CD4-positive, alpha-beta T cell treated with Interleukin-17A for 1 hour (primary cell): ENCODE measurements at regions not wholly inside any gene's neighbourhood (a gene's known extent, or its start where the extent isn't known, plus 50 kb on each side); places are given as distances from the start of the nearest gene placed in this dataset.
A peak's percentile ranks its signal among the peaks of the same experiment; 100 is the strongest.
"Not testable (repeated sequence)": the region's sequence is repeated elsewhere in the genome, so short reads cannot be mapped to it uniquely, and the experiment has no call there.

ENCODE experiments used
- DNase-seq: peaks from one replicate; pipeline ENCODE4 v3.0.0-alpha.2; 2020

GRCh38 chr3:187795207-187795960, 50.1 kb upstream of the BCL6 start:
- DNase-seq = no peak

- no peak for DNase-seq
Measured at GRCh38 chr3:187798126-187798525, 52.9 kb upstream of the BCL6 start.

- peak; percentile 61 for DNase-seq
Measured at GRCh38 chr3:187798531-187799530, 53.6 kb upstream of the BCL6 start.

DNA sequence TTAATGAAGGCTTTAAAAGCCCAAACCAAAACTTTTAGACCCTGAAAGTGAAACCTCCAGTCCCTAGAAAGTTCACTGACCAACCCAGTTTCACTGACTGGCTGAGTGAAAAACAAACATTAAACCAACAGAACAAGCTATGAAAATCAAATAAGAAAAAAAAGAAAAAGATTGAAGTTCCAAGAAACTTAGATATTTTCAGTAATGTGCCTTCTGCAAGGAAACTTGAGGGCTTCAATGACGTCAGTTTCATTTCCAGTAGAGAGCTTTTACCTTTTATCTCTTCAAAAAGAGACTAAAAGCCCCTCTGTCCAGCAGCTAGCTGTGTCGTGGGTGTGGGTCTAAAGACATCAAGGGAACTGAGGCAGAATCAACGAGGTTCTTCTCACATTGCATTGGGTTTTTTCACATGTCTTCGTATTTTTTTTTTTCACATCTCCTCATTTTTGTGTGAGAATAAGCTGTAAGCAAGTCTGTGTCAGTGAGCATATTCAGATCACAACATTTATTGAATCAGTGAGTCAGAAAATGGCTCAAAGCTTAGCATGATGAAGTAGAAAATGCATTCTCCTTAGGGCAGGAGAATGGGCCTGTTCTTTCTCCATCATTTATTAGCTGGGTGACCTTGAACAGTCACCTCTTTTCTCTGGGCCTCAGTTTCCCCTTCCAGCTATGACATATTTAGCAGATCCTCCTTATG, 54.8 kb upstream of the BCL6 start:
- peak; percentile 14 for DNase-seq

GRCh38 chr3:187801152-187801551, 55.9 kb upstream of the BCL6 start:
- DNase-seq = no peak

DNA sequence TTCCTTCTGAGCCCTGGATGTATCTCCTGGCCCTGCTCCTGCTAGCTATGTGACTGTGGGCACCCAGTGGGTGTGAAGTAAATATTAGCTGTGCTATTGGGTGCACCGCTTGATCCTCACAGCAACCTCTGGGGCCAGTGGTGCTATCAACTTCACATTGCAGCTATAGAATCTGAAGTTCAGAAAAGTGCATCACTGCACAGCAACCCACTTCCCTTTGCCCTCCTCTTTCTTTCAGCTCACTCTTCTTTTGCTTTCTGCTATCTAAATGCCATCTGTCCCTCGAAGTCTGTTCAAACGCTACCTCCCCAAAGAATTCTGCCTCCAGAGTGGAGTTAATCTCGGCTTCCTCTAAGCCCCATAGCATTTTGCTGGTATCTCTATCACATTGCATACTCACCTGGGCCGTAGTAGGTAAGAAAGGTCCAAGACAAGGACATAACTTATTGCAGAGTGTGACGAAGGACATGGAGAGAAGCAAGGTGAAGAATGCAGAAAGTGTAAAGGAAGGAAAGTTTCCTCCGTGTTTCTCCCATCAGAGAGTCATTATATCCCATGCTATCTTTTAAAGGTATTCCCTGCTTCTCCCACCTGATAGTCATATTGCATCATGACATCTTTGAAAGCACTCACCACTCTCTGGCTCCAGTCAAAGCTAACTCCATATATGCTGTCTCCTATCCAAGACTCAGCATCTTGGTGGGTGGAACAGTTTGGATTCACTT, 57.1 kb upstream of the BCL6 start:
- DNase-seq = no peak

DNA sequence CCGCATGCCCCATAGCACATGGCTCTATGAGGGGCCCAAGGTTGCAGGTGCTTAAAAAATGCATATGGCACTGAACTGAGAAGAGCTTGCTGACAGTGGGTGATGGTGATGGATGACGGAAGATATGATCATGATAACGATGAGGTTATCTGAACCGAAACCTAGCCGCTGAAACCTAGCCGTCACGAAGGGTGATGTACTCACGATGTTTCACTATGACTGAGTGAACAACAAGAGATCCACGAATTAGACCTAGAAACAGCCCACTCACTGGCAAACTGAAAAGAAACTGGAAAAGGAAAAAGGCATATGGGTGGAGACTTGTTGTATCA, 57.6 kb upstream of the BCL6 start:
- peak; percentile 54 for DNase-seq

- DNase-seq = no peak
Measured at GRCh38 chr3:187804120-187804744, 59.0 kb upstream of the BCL6 start.

GRCh38 chr3:187804745-187805121, 59.5 kb upstream of the BCL6 start:
- no peak for DNase-seq

- DNase-seq = no peak
Measured at GRCh38 chr3:187805774-187806173, 60.5 kb upstream of the BCL6 start.

DNA sequence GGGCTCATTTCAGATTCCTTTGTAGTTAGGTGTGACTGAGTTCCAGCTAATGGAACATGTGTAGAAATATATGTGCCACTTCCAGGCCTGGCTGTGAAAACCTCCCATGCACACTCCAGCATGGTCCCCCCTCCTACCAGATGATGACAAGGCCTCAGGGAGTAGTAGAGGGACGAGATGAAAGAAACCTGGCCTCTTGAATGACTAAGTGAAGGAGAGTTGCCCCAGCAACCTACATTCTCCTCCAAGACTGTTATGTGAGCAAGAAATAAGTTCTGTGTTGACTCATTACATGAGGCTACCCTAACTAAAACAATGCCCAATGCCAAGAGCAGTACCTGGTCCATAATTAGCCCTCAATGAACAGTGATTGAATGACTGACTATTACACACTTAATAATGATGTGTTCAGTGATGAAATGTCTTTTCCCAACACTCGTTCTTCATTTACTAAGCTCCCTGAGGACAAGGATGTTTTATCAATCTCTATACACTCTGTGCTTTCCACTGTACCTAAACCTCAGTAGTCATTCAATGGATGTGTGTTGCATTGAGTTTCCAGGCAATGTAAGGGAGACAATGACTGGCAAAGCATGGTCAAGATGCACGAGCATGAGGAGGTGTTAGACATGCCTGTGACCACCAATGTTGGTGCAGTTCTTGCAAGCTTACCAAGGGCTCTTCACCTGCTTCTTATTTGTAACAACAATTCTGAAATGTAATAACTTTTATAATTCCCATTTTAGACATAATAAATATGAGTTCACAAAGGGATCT, 62.0 kb upstream of the BCL6 start:
- no peak for DNase-seq

- no peak for DNase-seq
Measured at GRCh38 chr3:187808527-187808895, 63.2 kb upstream of the BCL6 start.

GRCh38 chr3:187809612-187809991, 64.3 kb upstream of the BCL6 start:
- no peak for DNase-seq

GRCh38 chr3:187810021-187810446, 64.8 kb upstream of the BCL6 start:
- no peak for DNase-seq

GRCh38 chr3:187811585-187812250, 66.5 kb upstream of the BCL6 start:
- no peak for DNase-seq

GRCh38 chr3:187812496-187812895, 67.2 kb upstream of the BCL6 start:
- no peak for DNase-seq

DNA sequence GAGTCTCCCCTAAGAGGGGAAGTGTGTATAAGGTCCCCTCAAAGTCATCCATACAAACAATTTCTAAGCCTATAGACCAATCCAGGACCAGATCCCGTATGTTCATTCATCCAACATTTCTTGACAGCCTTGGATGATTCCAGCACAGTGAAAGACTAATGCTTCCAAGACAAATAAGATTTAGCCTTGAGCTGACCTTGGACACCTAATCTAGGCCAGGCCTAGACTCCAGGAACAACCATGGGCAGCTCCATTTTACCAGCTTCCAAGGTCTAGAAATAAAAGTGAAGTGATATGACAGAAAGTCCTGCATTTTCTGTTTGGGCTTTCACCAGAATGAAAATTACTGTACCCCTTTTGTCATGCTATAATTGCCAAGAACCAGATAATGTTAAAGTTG, 67.9 kb upstream of the BCL6 start:
- DNase-seq = no peak

GRCh38 chr3:187817766-187818165, 72.5 kb upstream of the BCL6 start:
- DNase-seq = not testable (repeated sequence)

DNA sequence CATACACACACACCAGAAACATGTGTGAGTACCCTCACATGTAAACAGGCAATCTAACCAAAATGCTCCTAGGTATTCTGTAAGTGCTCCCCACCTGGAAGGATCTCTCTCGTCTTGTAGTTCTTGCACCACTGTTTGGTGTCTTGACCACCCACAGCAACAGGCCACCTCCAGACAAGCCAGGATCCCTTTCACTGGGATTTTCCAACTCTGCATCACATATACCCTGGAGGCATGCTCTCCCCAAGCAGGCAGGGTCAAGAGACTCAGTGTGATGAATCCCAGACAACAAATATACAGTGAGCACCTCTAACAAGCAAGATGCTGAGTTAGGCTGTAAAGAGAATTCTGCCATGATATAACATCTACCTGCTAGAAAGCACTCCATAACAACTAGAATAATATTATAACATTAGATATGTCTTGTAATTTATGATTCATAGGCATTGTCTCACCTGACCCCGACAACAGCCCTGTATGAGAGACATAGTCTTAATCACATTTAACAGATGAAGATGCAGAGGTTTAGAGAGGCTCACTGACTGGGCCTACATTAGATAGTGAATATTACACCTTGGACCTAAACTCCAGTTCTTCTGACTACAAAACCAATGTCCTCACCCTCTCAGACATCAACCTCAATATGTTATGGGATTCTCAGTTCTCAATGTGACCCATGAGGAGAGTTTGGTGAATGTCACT, 76.5 kb upstream of the BCL6 start:
- DNase-seq = no peak

GRCh38 chr3:187822402-187822801, 77.1 kb upstream of the BCL6 start:
- DNase-seq = peak; percentile 33
